Neural progenitor cell (in vitro differentiated cells): ENCODE measurements at regions not wholly inside any gene's neighbourhood (a gene's known extent, or its start where the extent isn't known, plus 50 kb on each side); places are given as distances from the start of the nearest gene placed in this dataset.

ENCODE experiments used
- DNase-seq: peaks from one replicate; pipeline ENCODE4 v3.0.0-alpha.2; 2016; ENCODE audit warnings: low spot score
- H2AFZ ChIP-seq: fragments of 200-600 bp; sonication (generic); replicated peaks from 2 replicates; pipeline ENCODE4 v1.6.1; 2016; ENCODE audit warnings: antibody characterized with exemption
- H3F3A ChIP-seq: fragments of 200-600 bp; sonication (generic); 2 replicates; pipeline ENCODE4 v1.6.1; 2016; ENCODE audit warnings: antibody characterized with exemption, low read depth
- H3K27ac ChIP-seq: fragments of 200-600 bp; sonication (generic); 2 replicates; pipeline ENCODE4 v1.5.1; 2016; ENCODE audit warnings: mild to moderate bottlenecking
- H3K27me3 ChIP-seq: fragments of 200-600 bp; sonication (generic); 2 replicates; pipeline ENCODE4 v1.6.1; 2016; ENCODE audit warnings: mild to moderate bottlenecking, moderate library complexity
- H3K36me3 ChIP-seq: fragments of 200-600 bp; sonication (generic); 2 replicates; pipeline ENCODE4 v1.5.1; 2016
- H3K4me1 ChIP-seq: fragments of 200-600 bp; sonication (generic); 2 replicates; pipeline ENCODE4 v1.6.1; 2016; ENCODE audit warnings: mixed run types
- H3K4me2 ChIP-seq: fragments of 200-600 bp; sonication (generic); 2 replicates; pipeline ENCODE4 v1.6.1; 2016
- H3K4me3 ChIP-seq: fragments of 200-600 bp; sonication (generic); 2 replicates; pipeline ENCODE4 v1.5.1; 2016
- H3K79me2 ChIP-seq: fragments of 200-600 bp; sonication (generic); 2 replicates; pipeline ENCODE4 v1.6.1; 2016; ENCODE audit warnings: low read depth
- H3K9ac ChIP-seq: fragments of 200-600 bp; sonication (generic); 2 replicates; pipeline ENCODE4 v1.6.1; 2016
- H3K9me3 ChIP-seq: fragments of 200-600 bp; sonication (generic); 2 replicates; pipeline ENCODE4 v1.5.1; 2016; ENCODE audit warnings: low read depth
- H4K20me1 ChIP-seq: fragments of 200-600 bp; sonication (generic); 2 replicates; pipeline ENCODE4 v1.6.1; 2016; ENCODE audit warnings: low read depth
- H3K27ac Mint-ChIP-seq: 3 replicates; pipeline ENCODE4 v1.8.0; 2021; ENCODE audit warnings: mixed read lengths
- H3K27me3 Mint-ChIP-seq: 2 replicates; pipeline ENCODE4 v1.8.0; 2022; ENCODE audit warnings: low read depth, mild to moderate bottlenecking, inconsistent platforms, moderate library complexity, mixed read lengths; ENCODE audit not compliant: insufficient read depth
- H3K36me3 Mint-ChIP-seq: 3 replicates; pipeline ENCODE4 v1.8.0; 2021; ENCODE audit warnings: mixed read lengths
- H3K4me1 Mint-ChIP-seq: 3 replicates; pipeline ENCODE4 v1.8.0; 2021; ENCODE audit warnings: mixed read lengths
- H3K4me3 Mint-ChIP-seq: 3 replicates; pipeline ENCODE4 v1.8.0; 2021; ENCODE audit warnings: mild to moderate bottlenecking, moderate library complexity, mixed read lengths
- H3K9me3 Mint-ChIP-seq: 3 replicates; pipeline ENCODE4 v1.8.0; 2020; ENCODE audit warnings: mixed read lengths
- EZH2 ChIP-seq: fragments of 200-600 bp; sonication (generic); IDR thresholded peaks from 2 replicates; pipeline ENCODE4 v1.6.1; 2017; ENCODE audit warnings: antibody characterized with exemption, mild to moderate bottlenecking, moderate library complexity
- EZH2phosphoT487 ChIP-seq: fragments of 200-600 bp; sonication (generic); IDR thresholded peaks from 2 replicates; pipeline ENCODE4 v1.6.1; 2017; ENCODE audit warnings: antibody characterized with exemption
- TF ChIP-seq, protein P1 (sequence below): fragments of 200-600 bp; sonication (generic); IDR thresholded peaks from 2 replicates; pipeline ENCODE4 v1.5.1; 2017; ENCODE audit warnings: antibody characterized with exemption, mild to moderate bottlenecking

DNA sequence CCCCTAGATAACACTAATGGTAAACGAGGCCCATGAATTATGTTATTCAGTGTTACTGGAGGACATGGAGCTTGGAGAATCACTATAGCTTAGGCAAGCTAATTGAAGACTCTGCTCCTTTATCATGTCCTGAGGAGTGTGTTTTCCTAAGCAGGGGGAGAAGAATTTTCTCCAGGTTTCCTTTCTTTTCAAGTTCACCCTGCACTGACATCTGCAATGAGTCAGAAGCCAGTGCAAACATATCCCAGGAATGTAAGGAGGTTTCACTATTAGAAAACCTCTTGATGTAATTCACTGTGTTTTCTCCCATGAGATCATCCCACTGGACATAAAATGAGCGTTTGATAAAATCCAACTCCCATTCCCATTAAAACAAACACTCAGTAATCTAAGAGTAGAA, 75.6 kb downstream of the DMRT2 start:
- no peaks in the 10 kb centered on the region for H3K36me3 Mint-ChIP-seq
- no peaks in the 10 kb centered on the region for H3K27me3 ChIP-seq
- H3K79me2 ChIP-seq = no peaks in the 10 kb centered on the region
- H3K9me3 Mint-ChIP-seq = no peaks in the 10 kb centered on the region
- no peak for DNase-seq
- no peaks in the 10 kb centered on the region for H3F3A ChIP-seq
- no peak overlapping the region for H3K4me3 Mint-ChIP-seq
- H3K4me1 ChIP-seq = no peaks in the 10 kb centered on the region
- no peak overlapping the region for H3K4me2 ChIP-seq
- H3K27ac ChIP-seq = no peak overlapping the region
- H3K27me3 Mint-ChIP-seq = no peaks in the 10 kb centered on the region
- TF ChIP-seq EZH2 = no peak
- TF ChIP-seq EZH2phosphoT487 = no peak
- TF ChIP-seq, protein P1, sequence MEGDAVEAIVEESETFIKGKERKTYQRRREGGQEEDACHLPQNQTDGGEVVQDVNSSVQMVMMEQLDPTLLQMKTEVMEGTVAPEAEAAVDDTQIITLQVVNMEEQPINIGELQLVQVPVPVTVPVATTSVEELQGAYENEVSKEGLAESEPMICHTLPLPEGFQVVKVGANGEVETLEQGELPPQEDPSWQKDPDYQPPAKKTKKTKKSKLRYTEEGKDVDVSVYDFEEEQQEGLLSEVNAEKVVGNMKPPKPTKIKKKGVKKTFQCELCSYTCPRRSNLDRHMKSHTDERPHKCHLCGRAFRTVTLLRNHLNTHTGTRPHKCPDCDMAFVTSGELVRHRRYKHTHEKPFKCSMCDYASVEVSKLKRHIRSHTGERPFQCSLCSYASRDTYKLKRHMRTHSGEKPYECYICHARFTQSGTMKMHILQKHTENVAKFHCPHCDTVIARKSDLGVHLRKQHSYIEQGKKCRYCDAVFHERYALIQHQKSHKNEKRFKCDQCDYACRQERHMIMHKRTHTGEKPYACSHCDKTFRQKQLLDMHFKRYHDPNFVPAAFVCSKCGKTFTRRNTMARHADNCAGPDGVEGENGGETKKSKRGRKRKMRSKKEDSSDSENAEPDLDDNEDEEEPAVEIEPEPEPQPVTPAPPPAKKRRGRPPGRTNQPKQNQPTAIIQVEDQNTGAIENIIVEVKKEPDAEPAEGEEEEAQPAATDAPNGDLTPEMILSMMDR = no peak
- H3K4me1 Mint-ChIP-seq = no peaks in the 10 kb centered on the region
- H4K20me1 ChIP-seq = no peaks in the 10 kb centered on the region
- no peak overlapping the region for H3K4me3 ChIP-seq
- H3K27ac Mint-ChIP-seq = no peak overlapping the region
- no peak overlapping the region for H3K9ac ChIP-seq
- no peak overlapping the region for H2AFZ ChIP-seq
- H3K36me3 ChIP-seq = no peaks in the 10 kb centered on the region
- peaks cover 11% of the 10 kb centered on the region for H3K9me3 ChIP-seq

DNA sequence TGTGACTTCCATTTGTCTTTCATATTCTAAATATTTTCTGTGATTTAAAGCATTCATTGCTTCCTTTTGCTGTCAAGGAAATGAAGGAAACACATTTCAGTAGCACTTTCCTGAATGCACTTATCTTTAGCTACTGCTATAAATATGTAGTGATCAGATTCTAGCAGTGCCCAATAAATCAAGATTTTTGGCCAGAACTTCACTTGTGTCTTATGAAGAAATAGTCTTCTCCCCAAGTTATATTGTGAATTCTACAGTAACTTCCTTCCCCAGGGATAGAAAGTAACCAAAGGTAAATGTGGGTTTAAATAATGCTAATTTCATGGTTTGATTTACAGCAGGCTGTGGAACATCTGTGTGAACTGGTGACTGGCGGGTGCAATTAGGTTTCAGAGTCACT, 77.9 kb downstream of the DMRT2 start:
- H3K9me3 ChIP-seq = peaks cover 18% of the 10 kb centered on the region
- no peak overlapping the region for H2AFZ ChIP-seq
- H3K4me1 ChIP-seq = no peaks in the 10 kb centered on the region
- no peak for DNase-seq
- H3F3A ChIP-seq = no peaks in the 10 kb centered on the region
- H3K9ac ChIP-seq = no peak overlapping the region
- Mint-ChIP-seq H3K4me1 (no peaks in the 10 kb centered on the region), H3K9me3 (no peaks in the 10 kb centered on the region), H3K27ac (no peak overlapping the region), H3K27me3 (no peaks in the 10 kb centered on the region), H3K36me3 (no peaks in the 10 kb centered on the region), H3K4me3 (no peak overlapping the region)
- H3K27me3 ChIP-seq = no peaks in the 10 kb centered on the region
- no peaks in the 10 kb centered on the region for H4K20me1 ChIP-seq
- no peak overlapping the region for H3K4me3 ChIP-seq
- TF ChIP-seq EZH2phosphoT487 = no peak
- TF ChIP-seq, protein P1 = no peak
- TF ChIP-seq EZH2 = no peak
- H3K4me2 ChIP-seq = no peak overlapping the region
- H3K79me2 ChIP-seq = no peaks in the 10 kb centered on the region
- H3K36me3 ChIP-seq = no peaks in the 10 kb centered on the region
- H3K27ac ChIP-seq = no peak overlapping the region

DNA sequence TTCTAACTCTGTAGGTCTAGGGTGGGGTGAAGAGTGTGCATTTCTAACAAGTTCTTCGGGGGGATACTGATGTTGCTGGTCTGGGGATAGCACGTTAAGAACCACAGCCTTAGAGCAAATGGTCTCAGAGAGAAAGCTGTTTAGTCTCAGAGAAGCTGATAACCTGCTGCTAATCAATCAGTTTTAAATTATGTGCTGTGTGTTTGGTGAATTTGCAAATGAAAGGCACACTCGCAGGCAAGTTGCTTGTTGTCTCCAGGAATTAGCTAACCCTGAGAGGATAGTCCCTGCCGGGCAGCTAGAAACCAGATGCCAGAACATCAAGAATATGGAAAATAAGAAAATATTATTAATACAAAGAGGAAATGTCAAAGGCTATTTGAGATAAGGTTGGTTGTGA, 79.2 kb downstream of the DMRT2 start:
- Histone ChIP-seq H4K20me1 (no peaks in the 10 kb centered on the region), H3K4me1 (no peaks in the 10 kb centered on the region), H3K4me3 (no peak overlapping the region), H3K9me3 (peaks cover 17% of the 10 kb centered on the region), H3K36me3 (no peaks in the 10 kb centered on the region), H3K79me2 (no peaks in the 10 kb centered on the region), H3F3A (no peaks in the 10 kb centered on the region), H3K4me2 (no peak overlapping the region), H3K27ac (no peak overlapping the region), H3K27me3 (no peaks in the 10 kb centered on the region), H2AFZ (no peak overlapping the region), H3K9ac (no peak overlapping the region)
- Mint-ChIP-seq H3K4me3 (no peak overlapping the region), H3K27me3 (peaks cover 2% of the 10 kb centered on the region), H3K4me1 (no peaks in the 10 kb centered on the region), H3K9me3 (no peaks in the 10 kb centered on the region), H3K27ac (no peak overlapping the region), H3K36me3 (no peaks in the 10 kb centered on the region)
- no peak for DNase-seq
- TF ChIP-seq, protein P1 = no peak
- TF ChIP-seq EZH2 (no peak), EZH2phosphoT487 (no peak)

DNA sequence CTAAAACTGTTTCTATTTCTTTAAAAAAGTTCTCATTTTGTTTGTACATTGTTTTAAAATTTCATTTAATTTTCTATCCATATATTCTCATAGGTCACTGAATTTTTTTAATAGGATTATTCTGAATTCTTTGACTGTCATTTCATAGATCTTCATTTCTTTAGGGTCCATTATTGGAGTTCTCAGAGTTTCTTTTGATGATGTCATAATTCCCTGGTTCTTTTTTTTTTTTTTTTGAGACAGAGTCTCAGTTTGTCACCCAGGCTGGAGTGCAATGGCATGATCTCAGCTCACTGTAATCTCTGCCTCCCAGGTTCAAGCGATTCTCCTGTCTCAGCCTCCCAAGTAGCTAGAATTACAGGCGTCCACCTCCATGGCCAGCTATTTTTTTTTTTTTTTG, 89.9 kb downstream of the DMRT2 start:
- no peaks in the 10 kb centered on the region for H3K27me3 Mint-ChIP-seq
- H3K9ac ChIP-seq = no peak overlapping the region

More for the DNA sequence above, 89.9 kb downstream of the DMRT2 start:
- Histone ChIP-seq H3K36me3 (peaks cover 3% of the 10 kb centered on the region), H2AFZ (no peak overlapping the region), H3K27me3 (no peaks in the 10 kb centered on the region), H3K27ac (no peak overlapping the region), H3F3A (no peaks in the 10 kb centered on the region), H3K4me1 (no peaks in the 10 kb centered on the region), H3K79me2 (no peaks in the 10 kb centered on the region), H3K9me3 (peaks cover 33% of the 10 kb centered on the region), H4K20me1 (no peaks in the 10 kb centered on the region), H3K4me2 (no peak overlapping the region), H3K4me3 (no peak overlapping the region)
- no peak for TF ChIP-seq EZH2phosphoT487
- TF ChIP-seq, protein P1 = no peak
- TF ChIP-seq EZH2 = no peak
- Mint-ChIP-seq H3K36me3 (no peaks in the 10 kb centered on the region), H3K27ac (no peak overlapping the region), H3K9me3 (peaks cover 17% of the 10 kb centered on the region), H3K4me1 (no peaks in the 10 kb centered on the region), H3K4me3 (no peak overlapping the region)
- DNase-seq = no peak
